Breast epithelium (tissue), 4 donors: ENCODE measurements at regions not wholly inside any gene's neighbourhood (a gene's known extent, or its start where the extent isn't known, plus 50 kb on each side); places are given as distances from the start of the nearest gene placed in this dataset.

Source experiments
- DNase-seq, 2 donors: peaks; one replicate each; pipeline ENCODE4 v3.0.0-alpha.2; 2019; ENCODE audit warnings: low spot score in 2 of 2
- H3K27ac ChIP-seq, 2 donors: fragments of 200-600 bp; sonication (generic) in 1 of 2; one replicate each; pipeline ENCODE4 v1.5.1; 2016 to 2019; ENCODE audit warnings: mild to moderate bottlenecking in 1 of 2
- H3K27me3 ChIP-seq, 2 donors: fragments of 200-600 bp; sonication (generic) in 1 of 2; one replicate each; pipeline versions ENCODE4 v1.5.1 to v1.6.0; 2017 to 2019; ENCODE audit warnings: control low read depth in 1 of 2, mild to moderate bottlenecking in 1 of 2
- H3K36me3 ChIP-seq: fragments of 200-600 bp; one replicate; pipeline ENCODE4 v1.5.1; 2019
- H3K4me1 ChIP-seq, 2 donors: fragments of 200-600 bp; sonication (generic); one replicate each; pipeline ENCODE4 v1.5.1; 2016 to 2019; ENCODE audit warnings: control low read depth in 1 of 2
- H3K4me3 ChIP-seq, 3 donors: fragments of 200-600 bp; sonication (generic); 1 replicate in 2 of 3; 2 replicates in 1 of 3; pipeline ENCODE4 v1.5.1; 2016 to 2019; ENCODE audit warnings: mild to moderate bottlenecking in 3 of 3, moderate library complexity in 2 of 3
- H3K9me3 ChIP-seq, 2 donors: fragments of 200-600 bp; sonication (generic) in 1 of 2; one replicate each; pipeline ENCODE4 v1.5.1; 2016 to 2019; ENCODE audit warnings: control low read depth in 1 of 2
- CTCF ChIP-seq, 3 donors: fragments of 450-650 bp; IDR thresholded peaks; one replicate each; pipeline ENCODE4 v1.5.1; 2016 to 2017; ENCODE audit warnings: antibody characterized with exemption in 3 of 3, mild to moderate bottlenecking in 3 of 3, moderate library complexity in 3 of 3
- POLR2A ChIP-seq: fragments of 450-650 bp; IDR thresholded peaks from one replicate; pipeline ENCODE4 v1.6.1; 2016; ENCODE audit warnings: antibody characterized with exemption, mild to moderate bottlenecking, moderate library complexity
- POLR2AphosphoS5 ChIP-seq, 3 donors: sonication (generic); formaldehyde crosslinking; IDR thresholded peaks; one replicate each; pipeline ENCODE4 v1.6.1; 2017; ENCODE audit warnings: antibody characterized with exemption in 3 of 3
- intact Hi-C: fragments of 100-400 bp; cut with DNase I; formaldehyde crosslinking; loops from one replicate; pipeline ENCODE4 v1.15.1; 2023; ENCODE audit warnings: low total_unique reads

DNA sequence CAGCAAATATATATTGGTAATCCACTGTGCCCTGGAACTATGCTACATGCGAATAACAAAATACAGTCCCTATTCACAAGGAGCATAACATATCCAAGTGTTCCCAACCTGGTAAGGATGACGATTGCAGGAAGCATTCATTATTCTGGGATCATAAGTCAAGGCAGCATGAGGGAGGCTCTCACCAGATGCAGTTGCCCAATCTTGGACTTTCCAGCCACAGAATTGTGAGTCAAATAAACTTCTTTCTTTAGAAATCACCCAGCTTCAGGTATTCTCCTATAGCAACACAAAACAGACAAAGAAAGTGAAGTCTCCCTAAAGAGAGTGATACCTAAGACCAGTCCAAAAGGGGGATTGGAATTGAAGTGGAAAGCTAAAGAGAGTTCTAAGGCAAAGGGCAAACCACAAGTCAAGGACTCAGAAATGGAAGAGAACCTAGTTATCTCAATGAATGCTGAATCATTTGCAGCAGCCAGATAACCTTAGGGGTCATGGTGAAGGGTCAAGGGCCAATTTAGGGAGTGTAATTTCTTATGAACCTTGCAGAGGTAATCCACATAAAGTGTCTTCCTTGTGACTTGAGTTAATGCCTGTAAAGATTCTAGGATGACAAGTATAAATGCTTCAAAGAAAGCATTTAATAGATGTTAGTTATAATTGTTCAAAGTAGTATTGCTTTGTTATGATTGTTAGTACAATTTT, 103.1 kb upstream of the PCDH7 start:
- H3K27ac ChIP-seq: no peak overlapping the region
- no peaks in the 10 kb centered on the region for H3K36me3 ChIP-seq
- TF ChIP-seq CTCF (IDR thresholded peaks at IDR 0.05) (no peak), POLR2A (no peak), POLR2AphosphoS5 (IDR thresholded peaks at IDR 0.05) (no peak)
- H3K4me1 ChIP-seq: no peaks in the 10 kb centered on the region
- intact Hi-C loops: no loop called here
- no peaks in the 10 kb centered on the region for H3K9me3 ChIP-seq
- no peak overlapping the region for H3K4me3 ChIP-seq
- DNase-seq: no peak
- no peaks in the 10 kb centered on the region for H3K27me3 ChIP-seq

DNA sequence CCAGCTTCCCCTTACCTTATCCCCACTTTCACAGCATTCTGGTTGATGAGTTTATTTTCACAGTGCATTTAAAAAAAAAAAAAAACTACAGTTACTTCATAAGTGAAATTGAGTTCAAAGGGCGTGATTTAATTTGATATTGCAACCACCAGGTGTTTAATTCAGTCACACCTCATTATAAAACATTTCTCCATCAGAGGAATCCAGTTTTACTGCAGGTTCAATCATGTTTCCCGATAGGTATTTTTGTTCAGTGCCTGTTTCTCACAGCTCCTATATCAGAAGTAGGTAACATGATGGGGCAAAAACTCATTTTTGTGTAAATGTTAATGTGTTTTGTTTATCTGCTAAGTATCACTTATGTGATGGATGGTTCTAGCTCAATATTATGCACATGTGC, 102.3 kb upstream of the PCDH7 start:
- TF ChIP-seq POLR2AphosphoS5 (IDR thresholded peaks at IDR 0.05) (no peak), CTCF (IDR thresholded peaks at IDR 0.05) (no peak), POLR2A (no peak)
- DNase-seq: no peak
- H3K9me3 ChIP-seq: no peaks in the 10 kb centered on the region
- intact Hi-C loops: no loop called here
- H3K36me3 ChIP-seq: no peaks in the 10 kb centered on the region
- H3K27ac ChIP-seq: no peak overlapping the region
- no peaks in the 10 kb centered on the region for H3K27me3 ChIP-seq
- H3K4me3 ChIP-seq: no peak overlapping the region
- H3K4me1 ChIP-seq: no peaks in the 10 kb centered on the region

DNA sequence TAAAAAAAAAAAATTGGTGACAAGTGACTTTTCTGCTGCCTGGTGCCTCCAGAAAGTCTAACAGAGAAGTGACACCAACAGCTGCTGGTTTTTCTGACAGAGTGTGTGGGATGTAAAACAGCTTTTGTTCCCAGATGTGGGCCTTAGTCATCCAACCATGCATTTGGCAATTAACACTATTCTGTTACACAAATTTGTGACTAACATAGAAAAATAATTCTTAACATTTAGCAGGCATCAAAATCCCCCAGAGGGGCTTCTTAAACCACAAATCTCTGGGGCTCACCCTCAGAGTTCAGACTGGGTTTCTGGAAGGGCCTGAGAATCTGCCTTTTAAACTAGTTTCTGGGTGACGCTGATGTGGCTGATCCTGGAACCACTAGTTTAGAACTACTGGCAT, 100.5 kb upstream of the PCDH7 start:
- Histone ChIP-seq H3K4me1 (no peaks in the 10 kb centered on the region), H3K36me3 (no peaks in the 10 kb centered on the region), H3K9me3 (no peaks in the 10 kb centered on the region), H3K27me3 (no peaks in the 10 kb centered on the region), H3K4me3 (no peak overlapping the region), H3K27ac (no peak overlapping the region)
- DNase-seq: no peak
- intact Hi-C loops: no loop called here
- TF ChIP-seq CTCF (IDR thresholded peaks at IDR 0.05) (no peak), POLR2AphosphoS5 (IDR thresholded peaks at IDR 0.05) (no peak), POLR2A (no peak)

GRCh38 chr4:30620711-30621110, 99.5 kb upstream of the PCDH7 start:
- H3K27me3 ChIP-seq: no peaks in the 10 kb centered on the region
- intact Hi-C loops: no loop called here

GRCh38 chr4:30630431-30630830, 89.7 kb upstream of the PCDH7 start:
- H3K27me3 ChIP-seq: no peaks in the 10 kb centered on the region
- intact Hi-C loops: no loop called here
- no peak overlapping the region for H3K27ac ChIP-seq
- no peaks in the 10 kb centered on the region for H3K36me3 ChIP-seq
- H3K4me3 ChIP-seq: no peak overlapping the region
- DNase-seq: no peak
- TF ChIP-seq POLR2A: no peak
- TF ChIP-seq POLR2AphosphoS5 (IDR thresholded peaks at IDR 0.05): no peak
- TF ChIP-seq CTCF (IDR thresholded peaks at IDR 0.05): no peak
- H3K9me3 ChIP-seq: peaks cover 0 to under 1% of the 10 kb centered on the region in 2 donors
- no peaks in the 10 kb centered on the region for H3K4me1 ChIP-seq

More at GRCh38 chr4:30620711-30621110, 99.5 kb upstream of the PCDH7 start:
- no peak for DNase-seq
- TF ChIP-seq POLR2A (no peak), POLR2AphosphoS5 (IDR thresholded peaks at IDR 0.05) (no peak)
- Histone ChIP-seq H3K36me3 (no peaks in the 10 kb centered on the region), H3K4me1 (no peaks in the 10 kb centered on the region), H3K9me3 (peaks cover 0 to 3% of the 10 kb centered on the region in 2 donors), H3K27ac (no peak overlapping the region), H3K4me3 (no peak overlapping the region)
